Gastrocnemius medialis (tissue), 4 donors: ENCODE measurements at regions not wholly inside any gene's neighbourhood (a gene's known extent, or its start where the extent isn't known, plus 50 kb on each side); places are given as distances from the start of the nearest gene placed in this dataset.
A peak's percentile ranks its signal among the peaks of the same experiment; 100 is the strongest.

Experiments used
- ATAC-seq, 2 donors: fragments of 150-250 bp; one replicate each; pipeline ENCODE4 v1.9.1; 2016
- DNase-seq, 2 donors: peaks; one replicate each; pipeline ENCODE4 v3.0.0-alpha.2; 2019
- H3K27ac ChIP-seq, 4 donors: fragments of 200-600 bp; sonication (generic); 1 replicate in 1 of 4; 2 replicates in 3 of 4; pipeline ENCODE4 v1.5.1; 2016 to 2018; ENCODE audit warnings: mild to moderate bottlenecking in 2 of 4, moderate library complexity in 1 of 4
- H3K27me3 ChIP-seq, 3 donors: fragments of 200-600 bp; sonication (generic) in 2 of 3; 1 replicate in 1 of 3; 2 replicates in 2 of 3; pipeline versions ENCODE4 v1.5.1 to v1.6.0; 2016 to 2019; ENCODE audit warnings: mild to moderate bottlenecking in 1 of 3, moderate library complexity in 1 of 3
- H3K36me3 ChIP-seq, 2 donors: fragments of 200-600 bp; sonication (generic) in 1 of 2; one replicate each; pipeline ENCODE4 v1.5.1; 2017 to 2018
- H3K4me1 ChIP-seq, 2 donors: fragments of 200-600 bp; sonication (generic) in 1 of 2; one replicate each; pipeline ENCODE4 v1.5.1; 2016 to 2017; ENCODE audit warnings: mild to moderate bottlenecking in 2 of 2
- H3K4me3 ChIP-seq, 4 donors: fragments of 200-600 bp; sonication (generic) in 3 of 4; 1 replicate in 1 of 4; 2 replicates in 3 of 4; pipeline ENCODE4 v1.5.1; 2016 to 2019; ENCODE audit warnings: mild to moderate bottlenecking in 2 of 4
- H3K9me3 ChIP-seq, 3 donors: fragments of 200-600 bp; sonication (generic) in 2 of 3; 1 replicate in 1 of 3; 2 replicates in 2 of 3; pipeline ENCODE4 v1.5.1; 2016 to 2019
- CTCF ChIP-seq, 5 experiments: fragments of 450-650 bp in 3 of 5; fragments of 200-600 bp in 2 of 5; sonication (generic) in 2 of 5; IDR thresholded peaks in 4 of 5; conservative IDR thresholded peaks in 1 of 5; 1 replicate in 4 of 5; 2 replicates in 1 of 5; pipeline ENCODE4 v1.5.1; 2016 to 2019; ENCODE audit warnings: antibody characterized with exemption in 5 of 5, mild to moderate bottlenecking in 3 of 5, moderate library complexity in 3 of 5
- POLR2A ChIP-seq, 2 donors: fragments of 450-650 bp; IDR thresholded peaks; one replicate each; pipeline ENCODE4 v1.6.1; 2017; ENCODE audit warnings: antibody characterized with exemption in 2 of 2, mild to moderate bottlenecking in 2 of 2, moderate library complexity in 2 of 2
- in situ Hi-C, 4 donors: fragments of 200-750 bp; cut with MboI; loops; one replicate each; pipeline versions ENCODE4 v1.15.0 to v1.8.0; 2017; ENCODE audit warnings: low sequenced_read_pairs in 4 of 4
- intact Hi-C: fragments of 100-400 bp; cut with DNase I; formaldehyde crosslinking; loops from one replicate; pipeline ENCODE4 v1.15.1; 2023; ENCODE audit warnings: low total_unique reads

DNA sequence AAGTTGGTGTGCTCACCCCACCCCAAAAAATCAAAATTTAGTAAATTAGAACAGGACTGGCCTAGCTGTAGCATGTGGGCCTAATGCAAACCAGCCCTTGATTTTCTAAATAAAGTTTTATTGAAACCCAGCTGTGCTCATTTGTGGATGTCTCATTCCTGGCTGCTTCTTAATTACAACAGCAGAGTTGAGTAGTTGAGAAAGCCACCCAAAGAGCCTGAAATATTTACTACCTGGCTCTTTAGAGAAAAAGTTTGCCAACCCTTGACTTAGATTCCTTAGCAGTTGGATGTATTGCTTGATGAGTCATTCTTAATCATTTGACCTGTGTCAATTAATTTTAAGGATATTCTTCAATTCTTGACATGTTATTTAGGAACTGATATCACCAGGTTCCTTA, 168.3 kb upstream of the PUDP start:
- H3K4me3 ChIP-seq = no peak overlapping the region
- H3K4me1 ChIP-seq = no peaks in the 10 kb centered on the region
- DNase-seq (no peak), ATAC-seq (no peak)
- in situ Hi-C loops = no loop called here
- no peaks in the 10 kb centered on the region for H3K27me3 ChIP-seq
- TF ChIP-seq CTCF (IDR thresholded peaks at IDR 0.05 in 4 of 5, conservative IDR thresholded peaks at IDR 0.05 in 1 of 5) = no peak
- no peak for TF ChIP-seq POLR2A (IDR thresholded peaks at IDR 0.05)
- intact Hi-C loops = no loop called here
- peak overlapping the region in 1 of 4 donors; percentile 1 for H3K27ac ChIP-seq
- H3K36me3 ChIP-seq = no peaks in the 10 kb centered on the region
- no peaks in the 10 kb centered on the region for H3K9me3 ChIP-seq

DNA sequence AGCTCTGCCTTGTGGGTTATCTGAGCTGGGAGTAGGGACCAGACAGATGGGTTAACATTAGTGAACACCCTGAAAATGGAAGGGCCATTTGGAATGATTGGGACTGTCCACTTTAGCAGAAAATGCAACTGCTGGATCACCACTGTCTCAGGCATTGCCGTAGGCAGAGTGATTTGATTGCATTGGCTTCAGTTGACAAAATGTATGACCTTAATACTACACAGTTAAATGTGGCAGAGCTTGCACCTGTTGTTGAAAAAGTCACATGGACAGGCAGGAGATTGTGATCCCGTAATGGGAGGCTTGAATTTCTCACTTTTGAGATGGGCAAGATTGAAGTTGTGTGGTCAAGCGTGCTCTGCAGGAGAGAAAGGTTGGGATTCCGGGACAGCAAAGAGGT, 166.5 kb upstream of the PUDP start:
- Histone ChIP-seq H3K4me3 (no peak overlapping the region), H3K9me3 (no peaks in the 10 kb centered on the region), H3K27me3 (no peaks in the 10 kb centered on the region), H3K27ac (no peak overlapping the region), H3K36me3 (no peaks in the 10 kb centered on the region), H3K4me1 (no peaks in the 10 kb centered on the region)
- no peak for TF ChIP-seq CTCF (IDR thresholded peaks at IDR 0.05 in 4 of 5, conservative IDR thresholded peaks at IDR 0.05 in 1 of 5)
- no peak for TF ChIP-seq POLR2A (IDR thresholded peaks at IDR 0.05)
- ATAC-seq (no peak), DNase-seq (no peak)
- in situ Hi-C loops = no loop called here
- intact Hi-C loops = no loop called here

GRCh38 chrX:7307720-7308119, 159.8 kb upstream of the PUDP start:
- intact Hi-C loops = no loop called here
- Histone ChIP-seq H3K27ac (no peak overlapping the region), H3K9me3 (no peaks in the 10 kb centered on the region), H3K36me3 (peaks cover 0 to 22% of the 10 kb centered on the region in 2 donors), H3K4me1 (no peaks in the 10 kb centered on the region), H3K4me3 (no peak overlapping the region), H3K27me3 (no peaks in the 10 kb centered on the region)
- in situ Hi-C loops = no loop called here
- DNase-seq (no peak), ATAC-seq (no peak)
- TF ChIP-seq POLR2A (IDR thresholded peaks at IDR 0.05) = no peak
- no peak for TF ChIP-seq CTCF (IDR thresholded peaks at IDR 0.05 in 4 of 5, conservative IDR thresholded peaks at IDR 0.05 in 1 of 5)

DNA sequence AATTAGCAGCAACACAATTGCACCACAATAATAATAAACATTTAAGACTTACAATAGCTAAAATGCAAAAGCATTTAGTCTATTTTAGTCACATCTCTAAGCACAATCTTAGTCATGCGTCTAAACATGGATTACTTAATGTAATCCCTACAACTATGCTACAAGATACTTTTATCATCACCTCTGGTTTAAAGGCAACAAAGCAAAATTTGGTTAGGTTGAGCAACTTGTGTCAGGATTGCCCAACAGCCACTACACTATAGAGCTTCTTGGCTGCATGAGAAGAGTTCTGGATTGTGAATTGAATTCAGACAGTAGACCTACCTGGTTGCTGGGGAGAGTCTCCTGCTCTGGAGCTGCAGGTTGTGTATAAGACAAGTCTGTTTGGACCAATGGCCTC, 146.5 kb upstream of the PUDP start:
- Histone ChIP-seq H3K36me3 (no peaks in the 10 kb centered on the region), H3K27ac (no peak overlapping the region), H3K27me3 (no peaks in the 10 kb centered on the region), H3K4me3 (no peak overlapping the region), H3K9me3 (no peaks in the 10 kb centered on the region), H3K4me1 (no peaks in the 10 kb centered on the region)
- intact Hi-C loops = no loop called here
- no peak for DNase-seq
- no peak for TF ChIP-seq CTCF (IDR thresholded peaks at IDR 0.05 in 4 of 5, conservative IDR thresholded peaks at IDR 0.05 in 1 of 5)
- TF ChIP-seq POLR2A (IDR thresholded peaks at IDR 0.05) = no peak
- in situ Hi-C loops = no loop called here
- no peak for ATAC-seq

GRCh38 chrX:7286168-7286837, 138.3 kb upstream of the PUDP start:
- intact Hi-C loops (no loop called here), in situ Hi-C loops (no loop called here)
- TF ChIP-seq POLR2A (IDR thresholded peaks at IDR 0.05) (no peak), CTCF (IDR thresholded peaks at IDR 0.05 in 4 of 5, conservative IDR thresholded peaks at IDR 0.05 in 1 of 5) (no peak)
- H3K4me1 ChIP-seq = no peaks in the 10 kb centered on the region
- DNase-seq (no peak), ATAC-seq (no peak)
- H3K36me3 ChIP-seq = no peaks in the 10 kb centered on the region
- H3K27ac ChIP-seq = no peak overlapping the region
- no peak overlapping the region for H3K4me3 ChIP-seq
- no peaks in the 10 kb centered on the region for H3K27me3 ChIP-seq
- no peaks in the 10 kb centered on the region for H3K9me3 ChIP-seq
